Natural killer cell treated with Interleukin-12 subunit alpha and Interleukin-12 subunit beta and Interleukin-15 and Interleukin-18, amount 100 ng/mL, for 72 hours (primary cell): ENCODE measurements at regions not wholly inside any gene's neighbourhood (a gene's known extent, or its start where the extent isn't known, plus 50 kb on each side); places are given as distances from the start of the nearest gene placed in this dataset.

Source experiments
- ATAC-seq, 2 donors: fragments of 150-1000 bp; cut with Tn5 transposase in 1 of 2; sonication (Bioruptor Pico), chemical (Tn5 transposase) in 1 of 2; 2 replicates each; pipeline ENCODE4 v1.10.0; 2021
- DNase-seq: peaks from one replicate; pipeline ENCODE4 v3.0.0; 2022; ENCODE audit warnings: low spot score
- H3K27ac Mint-ChIP-seq, 2 donors: 1 replicate in 1 of 2; 2 replicates in 1 of 2; pipeline ENCODE4 v1.8.0; 2022; ENCODE audit warnings: mixed read lengths in 2 of 2, mild to moderate bottlenecking in 1 of 2, moderate library complexity in 1 of 2
- H3K27me3 Mint-ChIP-seq, 2 donors: 1 replicate in 1 of 2; 2 replicates in 1 of 2; pipeline ENCODE4 v1.8.0; 2022; ENCODE audit warnings: mixed read lengths in 2 of 2
- H3K36me3 Mint-ChIP-seq: one replicate; pipeline ENCODE4 v1.8.0; 2022; ENCODE audit warnings: mixed read lengths
- H3K4me1 Mint-ChIP-seq, 2 donors: 1 replicate in 1 of 2; 2 replicates in 1 of 2; pipeline ENCODE4 v1.8.0; 2022; ENCODE audit warnings: low read depth in 2 of 2, mixed read lengths in 2 of 2, mild to moderate bottlenecking in 1 of 2
- H3K4me3 Mint-ChIP-seq: one replicate; pipeline ENCODE4 v1.8.0; 2022; ENCODE audit warnings: mixed read lengths
- H3K9me3 Mint-ChIP-seq: 2 replicates; pipeline ENCODE4 v1.8.0; 2022; ENCODE audit warnings: mixed read lengths

DNA sequence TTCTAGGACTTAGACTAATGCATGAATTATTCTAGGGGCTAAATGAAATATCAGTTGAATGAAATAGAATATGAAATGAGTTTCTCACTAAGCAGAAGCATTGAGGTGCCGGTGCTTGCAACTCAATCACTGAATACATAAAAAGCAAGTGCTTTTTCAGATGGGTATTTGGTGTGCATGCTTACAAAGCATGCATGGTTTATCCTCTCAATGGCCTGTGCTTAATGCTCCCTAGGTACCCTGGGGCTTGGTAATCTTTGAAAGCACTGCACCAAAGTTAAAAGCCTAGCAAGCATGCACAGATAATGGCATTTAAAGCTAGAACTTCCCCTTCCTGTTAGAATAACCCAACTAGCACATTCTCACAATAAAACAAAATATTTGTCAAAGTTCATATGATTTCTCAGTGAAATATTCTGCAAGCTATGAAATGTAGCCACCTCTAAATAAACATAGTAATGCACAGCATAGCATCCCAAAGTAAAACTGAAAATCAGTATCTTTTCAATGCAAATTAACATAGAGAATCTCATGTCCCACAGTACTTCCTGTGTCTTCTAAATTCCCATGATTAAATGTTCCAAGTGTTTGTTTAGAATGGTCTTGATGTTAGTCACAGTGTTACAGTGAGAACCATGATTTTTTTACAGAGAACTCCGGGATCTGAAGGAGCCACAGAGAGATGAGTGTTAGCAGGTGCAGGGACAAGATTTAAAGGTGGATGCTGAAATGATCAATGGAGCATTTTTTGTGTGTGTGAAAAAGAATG lies 143.4 kb upstream of the CDH6 start:
- Mint-ChIP-seq H3K36me3 (no peaks in the 10 kb centered on the region), H3K4me1 (no peaks in the 10 kb centered on the region), H3K9me3 (peaks cover 11% of the 10 kb centered on the region), H3K4me3 (no peak overlapping the region), H3K27me3 (no peaks in the 10 kb centered on the region), H3K27ac (no peak overlapping the region)
- DNase-seq (no peak), ATAC-seq (no peak)

DNA sequence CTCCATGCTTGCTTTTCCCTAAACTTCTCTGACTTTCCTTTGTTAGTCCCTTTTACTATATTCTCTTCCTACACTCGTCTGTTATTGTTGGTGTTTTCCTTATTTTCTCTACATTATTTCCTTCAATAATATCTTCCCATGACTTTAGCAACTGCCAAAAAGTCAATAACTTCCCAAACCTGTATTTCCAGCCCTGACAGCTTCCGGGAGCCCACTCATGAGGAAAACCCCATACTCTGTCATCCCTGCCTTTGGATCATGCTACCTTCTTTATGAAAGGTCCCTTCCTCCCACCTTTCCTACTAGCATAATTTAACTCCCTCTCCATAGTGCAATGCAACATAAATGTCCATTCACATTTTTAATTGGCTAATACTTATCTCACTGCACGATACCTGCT lies 144.0 kb upstream of the CDH6 start:
- DNase-seq = no peak
- ATAC-seq = no peak
- no peak overlapping the region for H3K27ac Mint-ChIP-seq
- H3K36me3 Mint-ChIP-seq = no peaks in the 10 kb centered on the region
- H3K9me3 Mint-ChIP-seq = peaks cover 14% of the 10 kb centered on the region
- H3K4me3 Mint-ChIP-seq = no peak overlapping the region
- H3K27me3 Mint-ChIP-seq = no peaks in the 10 kb centered on the region
- H3K4me1 Mint-ChIP-seq = no peaks in the 10 kb centered on the region

DNA sequence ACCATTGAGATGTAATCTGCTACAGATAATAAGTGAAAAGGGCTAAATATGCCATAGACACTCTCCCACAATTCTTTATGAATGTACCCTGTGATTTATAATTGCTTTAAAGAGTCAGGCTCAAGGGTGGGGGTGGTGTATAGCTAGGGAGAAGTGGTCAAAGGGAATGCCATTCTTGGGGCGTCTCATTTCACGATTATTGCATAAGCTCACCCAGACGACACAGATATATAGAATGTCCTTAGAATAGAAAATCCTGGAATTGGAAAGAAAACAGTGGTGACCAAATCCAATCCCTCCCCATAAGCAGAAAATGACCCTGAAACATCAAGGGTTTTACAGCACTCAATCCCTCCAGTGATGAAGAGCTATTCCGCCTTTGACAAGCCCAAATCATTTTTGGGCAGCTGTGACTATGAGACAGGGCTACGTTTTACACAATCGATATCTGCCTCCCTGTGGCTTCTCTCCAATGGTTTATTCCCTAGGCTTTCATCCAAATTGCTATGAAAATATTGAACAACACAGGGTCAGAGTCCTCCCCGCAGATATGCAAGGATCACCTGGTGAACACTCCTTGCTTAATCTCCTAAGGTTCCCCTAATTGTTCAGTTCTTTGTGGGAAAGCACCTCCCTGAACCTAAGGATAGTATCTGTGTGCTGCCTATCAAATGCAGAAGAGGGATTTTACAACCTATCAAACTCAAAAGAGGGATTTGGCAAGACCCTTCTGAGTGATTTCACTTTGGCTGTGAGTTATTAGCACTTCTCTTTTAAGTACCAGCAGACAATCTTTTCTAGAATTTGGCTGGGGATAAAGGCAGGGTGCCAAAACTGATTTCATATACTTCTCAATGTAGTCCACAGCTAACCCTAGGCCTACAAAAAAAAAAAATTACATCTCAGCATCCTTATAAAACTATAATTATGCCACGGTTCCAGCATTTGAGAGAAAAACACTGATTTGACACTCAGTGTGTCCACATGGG lies 144.9 kb upstream of the CDH6 start:
- Mint-ChIP-seq H3K9me3 (peaks cover 16% of the 10 kb centered on the region), H3K27ac (no peak overlapping the region), H3K4me3 (no peak overlapping the region), H3K27me3 (no peaks in the 10 kb centered on the region), H3K4me1 (no peaks in the 10 kb centered on the region), H3K36me3 (no peaks in the 10 kb centered on the region)
- ATAC-seq (no peak), DNase-seq (no peak)

DNA sequence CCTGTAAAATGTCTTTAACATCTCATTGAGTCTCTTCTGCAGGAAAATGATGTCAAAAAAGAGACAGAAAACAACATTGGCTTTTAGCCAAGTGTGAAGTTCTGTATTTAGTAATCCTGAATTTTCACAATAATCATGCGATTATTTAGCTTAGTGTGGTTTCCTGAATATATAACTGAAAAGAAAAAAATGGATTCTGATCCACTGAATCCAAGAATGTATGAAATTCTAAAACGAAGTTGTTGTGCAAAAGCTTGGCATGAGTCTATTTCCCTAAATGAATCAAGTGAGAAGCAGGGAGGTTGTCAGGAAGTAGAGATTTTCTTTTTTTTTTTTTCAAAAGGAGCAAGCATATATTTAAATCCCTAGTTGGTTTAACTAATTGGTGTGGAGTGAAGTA lies 145.9 kb upstream of the CDH6 start:
- no peak overlapping the region for H3K27ac Mint-ChIP-seq
- H3K27me3 Mint-ChIP-seq = no peaks in the 10 kb centered on the region
- peaks cover 16% of the 10 kb centered on the region for H3K9me3 Mint-ChIP-seq
- no peak overlapping the region for H3K4me3 Mint-ChIP-seq
- ATAC-seq (no peak), DNase-seq (no peak)
- H3K4me1 Mint-ChIP-seq = no peaks in the 10 kb centered on the region
- no peaks in the 10 kb centered on the region for H3K36me3 Mint-ChIP-seq

DNA sequence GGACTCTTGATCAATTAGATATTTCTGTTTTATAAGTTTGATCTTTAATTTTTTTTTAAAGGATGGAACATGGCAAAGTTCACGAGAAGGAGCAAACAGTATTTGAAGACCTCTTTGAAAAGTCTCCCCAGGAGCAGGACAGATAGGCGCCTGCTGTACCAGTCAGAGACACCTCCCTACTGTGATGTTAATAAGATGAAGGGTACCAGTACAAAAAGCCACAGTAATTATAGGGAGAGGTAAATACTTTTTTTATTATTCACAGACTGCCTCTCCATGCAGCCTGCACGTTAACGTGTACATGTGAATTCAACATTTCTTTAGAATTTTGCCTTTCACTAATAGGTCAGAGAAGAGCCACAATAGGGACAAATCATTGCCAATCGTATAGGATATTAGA lies 146.5 kb upstream of the CDH6 start:
- no peaks in the 10 kb centered on the region for H3K36me3 Mint-ChIP-seq
- H3K27me3 Mint-ChIP-seq = no peaks in the 10 kb centered on the region
- peaks cover 16% of the 10 kb centered on the region for H3K9me3 Mint-ChIP-seq
- no peak overlapping the region for H3K4me3 Mint-ChIP-seq
- H3K27ac Mint-ChIP-seq = no peak overlapping the region
- no peaks in the 10 kb centered on the region for H3K4me1 Mint-ChIP-seq
- ATAC-seq (no peak), DNase-seq (no peak)

DNA sequence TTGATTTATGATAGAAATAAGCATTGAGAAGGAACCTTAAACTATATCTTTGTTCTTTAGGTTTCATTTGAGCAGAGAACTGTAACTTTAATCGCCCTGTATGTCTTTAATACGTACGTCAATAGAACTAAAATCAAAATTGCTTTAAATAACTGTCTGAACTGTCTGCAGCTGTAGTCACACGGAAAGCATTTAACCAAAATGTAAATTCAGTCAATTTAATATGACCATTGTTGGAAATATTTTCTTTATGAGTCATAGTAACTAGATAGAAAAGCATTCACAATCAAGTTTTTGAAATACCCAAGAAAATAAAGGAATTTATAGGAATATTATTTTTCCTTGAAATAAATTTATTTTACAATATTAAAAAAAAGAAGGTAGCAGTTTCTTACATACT lies 157.1 kb upstream of the CDH6 start:
- no peak overlapping the region for H3K4me3 Mint-ChIP-seq
- no peaks in the 10 kb centered on the region for H3K4me1 Mint-ChIP-seq
- H3K27me3 Mint-ChIP-seq = no peaks in the 10 kb centered on the region
- no peak overlapping the region for H3K27ac Mint-ChIP-seq
- peaks cover 15% of the 10 kb centered on the region for H3K36me3 Mint-ChIP-seq
- DNase-seq (no peak), ATAC-seq (no peak)
- peaks cover 24% of the 10 kb centered on the region for H3K9me3 Mint-ChIP-seq

DNA sequence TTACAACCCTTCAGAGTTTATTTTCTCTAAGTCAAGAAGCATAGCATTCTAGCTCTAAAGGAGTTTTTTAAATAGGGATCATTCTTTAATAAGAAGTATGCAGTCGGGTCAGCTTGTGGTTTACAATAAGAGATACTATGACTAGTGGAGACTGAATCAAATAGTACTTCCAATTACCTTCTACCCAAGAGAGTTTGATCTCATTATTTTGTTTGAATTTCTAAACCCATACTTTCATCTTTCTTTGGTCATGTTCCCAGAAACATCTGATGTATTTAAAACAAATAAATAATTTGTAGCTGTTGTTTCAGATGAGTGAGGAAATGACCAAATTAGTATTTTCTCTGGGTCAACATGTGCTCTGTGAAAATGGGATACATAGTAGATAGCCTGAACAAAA lies 160.2 kb upstream of the CDH6 start:
- peaks cover 8% of the 10 kb centered on the region for H3K36me3 Mint-ChIP-seq
- ATAC-seq (no peak), DNase-seq (no peak)
- H3K27ac Mint-ChIP-seq = no peak overlapping the region
- H3K4me3 Mint-ChIP-seq = no peak overlapping the region
- H3K4me1 Mint-ChIP-seq = no peaks in the 10 kb centered on the region
- no peaks in the 10 kb centered on the region for H3K27me3 Mint-ChIP-seq
- peaks cover 13% of the 10 kb centered on the region for H3K9me3 Mint-ChIP-seq

DNA sequence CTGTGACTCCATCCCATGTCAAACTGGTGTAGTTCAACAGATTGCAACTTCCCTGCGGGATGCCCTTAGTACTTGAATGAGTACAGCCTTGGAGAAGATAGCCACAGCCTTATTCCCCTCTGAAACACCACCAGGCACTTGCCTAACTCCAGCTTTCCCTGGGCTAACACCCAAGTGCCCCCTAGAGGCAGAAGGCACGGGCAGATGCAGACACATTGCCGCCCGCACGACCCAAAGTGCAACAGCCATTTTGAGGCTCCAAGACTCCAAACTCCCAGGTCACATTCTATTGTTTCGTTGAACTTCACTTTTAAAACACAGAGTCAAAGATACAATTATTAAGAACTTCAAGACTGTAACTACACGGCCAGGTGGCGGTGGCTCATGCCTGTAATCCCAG lies 163.6 kb upstream of the CDH6 start:
- Mint-ChIP-seq H3K9me3 (peaks cover 3% of the 10 kb centered on the region), H3K27me3 (no peaks in the 10 kb centered on the region), H3K4me3 (no peak overlapping the region), H3K36me3 (no peaks in the 10 kb centered on the region), H3K27ac (no peak overlapping the region), H3K4me1 (no peaks in the 10 kb centered on the region)
- ATAC-seq (no peak), DNase-seq (no peak)

DNA sequence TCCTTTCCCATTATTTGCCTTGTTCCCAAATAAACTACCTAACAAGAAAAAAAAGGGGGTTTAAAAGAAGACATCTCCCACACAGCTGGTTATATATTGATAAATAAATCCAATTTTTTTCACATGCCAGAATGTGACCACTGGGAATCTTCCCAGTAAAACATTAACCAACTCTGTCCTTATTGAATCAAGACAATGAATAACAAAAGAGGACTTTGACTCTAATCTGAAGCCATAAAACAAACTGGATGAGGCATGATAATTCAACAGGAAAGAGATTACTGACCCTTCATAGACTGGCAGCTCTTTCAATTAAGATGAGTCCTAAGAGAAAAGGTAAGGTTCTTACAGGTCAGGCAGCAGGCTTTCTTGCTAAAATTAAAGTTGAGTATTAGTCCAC lies 165.8 kb upstream of the CDH6 start:
- no peak for DNase-seq
- Mint-ChIP-seq H3K36me3 (no peaks in the 10 kb centered on the region), H3K27me3 (no peaks in the 10 kb centered on the region)

DNA sequence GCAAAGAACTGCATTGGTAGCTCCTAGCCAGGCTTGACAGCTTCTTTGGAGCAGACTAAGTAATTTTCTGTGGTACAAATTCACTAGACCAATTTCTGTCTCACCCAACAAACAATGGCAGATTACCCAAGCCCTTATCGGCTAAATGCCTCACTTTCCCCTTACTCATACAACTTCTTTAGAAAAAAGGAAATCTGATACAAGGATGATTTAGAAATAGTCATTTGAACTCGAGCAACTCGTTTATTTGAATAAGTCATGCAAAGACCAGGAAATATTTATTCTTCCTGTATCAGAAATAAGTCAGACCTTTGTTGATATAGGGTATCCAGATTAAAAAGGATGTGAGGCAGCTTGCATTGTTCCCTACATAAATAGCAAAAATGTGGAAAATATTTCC lies 170.4 kb upstream of the CDH6 start:
- Mint-ChIP-seq H3K36me3 (no peaks in the 10 kb centered on the region), H3K4me3 (no peak overlapping the region)

More for the DNA sequence above, 165.8 kb upstream of the CDH6 start:
- H3K4me3 Mint-ChIP-seq = no peak overlapping the region
- no peak overlapping the region for H3K27ac Mint-ChIP-seq
- no peak for ATAC-seq
- no peaks in the 10 kb centered on the region for H3K4me1 Mint-ChIP-seq
- H3K9me3 Mint-ChIP-seq = peaks cover 7% of the 10 kb centered on the region

DNA sequence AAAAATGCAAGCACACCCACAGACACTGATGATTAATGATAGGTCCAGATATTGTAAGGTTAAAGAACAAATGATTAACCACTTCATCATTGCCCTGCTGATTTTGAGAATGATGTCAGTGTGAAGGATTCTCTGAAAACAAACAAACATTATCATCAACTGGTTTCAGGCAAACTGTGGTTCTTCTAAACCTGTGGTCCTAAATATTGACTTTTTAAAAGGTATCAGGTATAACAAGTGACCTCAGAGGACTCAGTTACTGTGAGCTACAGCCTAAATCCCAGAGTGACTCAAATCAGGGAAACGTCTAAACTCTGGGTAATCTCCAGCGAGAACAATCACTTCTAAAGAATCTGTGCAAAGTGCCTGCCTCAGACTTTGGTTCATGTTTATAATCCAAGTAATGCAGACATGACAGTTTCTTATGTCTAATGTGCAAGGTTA lies 172.3 kb upstream of the CDH6 start:
- H3K4me1 Mint-ChIP-seq = no peaks in the 10 kb centered on the region
- no peak overlapping the region for H3K4me3 Mint-ChIP-seq
- H3K36me3 Mint-ChIP-seq = peaks cover 2% of the 10 kb centered on the region
- no peak overlapping the region for H3K27ac Mint-ChIP-seq
- DNase-seq (no peak), ATAC-seq (no peak)
- no peaks in the 10 kb centered on the region for H3K27me3 Mint-ChIP-seq
- H3K9me3 Mint-ChIP-seq = peaks cover 17% of the 10 kb centered on the region

More for the DNA sequence above, 170.4 kb upstream of the CDH6 start:
- H3K9me3 Mint-ChIP-seq = peaks cover 10% of the 10 kb centered on the region
- H3K27me3 Mint-ChIP-seq = no peaks in the 10 kb centered on the region
- no peak overlapping the region for H3K27ac Mint-ChIP-seq
- ATAC-seq (no peak), DNase-seq (no peak)
- no peaks in the 10 kb centered on the region for H3K4me1 Mint-ChIP-seq

DNA sequence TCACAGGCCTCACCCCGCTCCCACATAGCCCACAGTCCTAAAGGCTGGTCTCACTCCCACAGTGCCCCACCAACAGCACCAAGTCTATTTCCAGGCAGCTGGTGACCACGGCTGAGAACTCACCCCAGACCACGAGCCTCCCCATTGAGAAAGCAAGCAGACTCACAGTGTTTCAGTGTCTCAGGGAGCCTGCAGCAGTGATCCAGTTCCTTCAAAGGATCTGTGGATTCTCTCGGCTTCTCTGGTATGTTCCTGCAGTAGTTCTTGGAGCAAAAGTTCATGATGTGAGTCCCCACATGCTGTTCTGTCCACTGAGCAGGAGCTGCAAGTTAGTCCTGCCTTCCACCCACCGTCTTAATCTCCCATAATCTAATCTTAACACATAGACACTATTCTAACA lies 185.3 kb upstream of the CDH6 start:
- Mint-ChIP-seq H3K36me3 (peaks cover 6% of the 10 kb centered on the region), H3K4me1 (no peaks in the 10 kb centered on the region), H3K27me3 (no peaks in the 10 kb centered on the region), H3K27ac (no peak overlapping the region), H3K4me3 (no peak overlapping the region), H3K9me3 (peaks cover 25% of the 10 kb centered on the region)
- DNase-seq (no peak), ATAC-seq (no peak)

DNA sequence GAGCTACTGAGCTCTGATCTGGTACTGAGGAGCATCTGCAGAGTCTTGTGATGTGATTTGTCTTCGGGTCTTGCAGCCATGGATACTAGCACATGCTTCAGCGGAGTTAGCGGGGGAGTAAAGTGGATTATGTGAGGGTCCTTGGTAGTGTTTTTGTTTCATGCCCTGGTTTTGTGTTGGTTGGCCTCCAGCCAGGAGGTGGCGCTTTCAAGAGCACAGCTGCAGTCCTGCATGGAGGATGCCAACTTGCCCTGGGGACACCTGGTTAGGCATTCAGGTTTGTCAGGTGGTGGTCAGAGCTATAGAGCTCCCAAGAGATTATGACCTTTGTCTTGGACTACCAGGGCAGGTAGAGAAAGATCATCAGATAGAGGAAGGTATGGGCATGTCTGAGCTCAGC lies 185.8 kb upstream of the CDH6 start:
- Mint-ChIP-seq H3K36me3 (peaks cover 6% of the 10 kb centered on the region), H3K27ac (no peak overlapping the region), H3K27me3 (no peaks in the 10 kb centered on the region), H3K4me3 (no peak overlapping the region), H3K4me1 (no peaks in the 10 kb centered on the region), H3K9me3 (peaks cover 25% of the 10 kb centered on the region)
- ATAC-seq (no peak), DNase-seq (no peak)

DNA sequence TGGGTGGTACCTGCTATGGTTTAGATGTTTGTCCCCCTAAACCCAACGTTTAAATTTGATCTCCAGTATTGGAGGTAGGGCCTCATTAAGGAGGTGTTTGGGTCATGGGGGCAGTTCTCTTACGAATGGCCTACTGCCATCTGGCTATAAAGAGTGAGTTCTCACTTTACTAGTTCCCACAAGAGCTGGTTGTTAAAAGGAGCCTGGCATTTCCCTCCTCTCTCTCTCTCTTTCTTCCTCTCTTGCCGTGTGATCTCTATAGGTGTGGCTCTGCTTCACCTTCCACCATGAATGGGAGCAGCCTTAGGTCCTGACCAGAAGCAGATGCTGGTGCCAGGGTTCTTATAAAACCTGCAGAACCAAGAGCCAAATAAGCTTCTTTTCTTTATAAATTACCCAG lies 193.2 kb upstream of the CDH6 start:
- H3K9me3 Mint-ChIP-seq = peaks cover 11% of the 10 kb centered on the region
- no peaks in the 10 kb centered on the region for H3K4me1 Mint-ChIP-seq
- no peaks in the 10 kb centered on the region for H3K27me3 Mint-ChIP-seq
- H3K36me3 Mint-ChIP-seq = no peaks in the 10 kb centered on the region
- H3K27ac Mint-ChIP-seq = no peak overlapping the region
- ATAC-seq (no peak), DNase-seq (no peak)
- no peak overlapping the region for H3K4me3 Mint-ChIP-seq
